ENCODE measurements at regions not wholly inside any gene's neighbourhood (a gene's known extent, or its start where the extent isn't known, plus 50 kb on each side); places are given as distances from the start of the nearest gene placed in this dataset.

DNA sequence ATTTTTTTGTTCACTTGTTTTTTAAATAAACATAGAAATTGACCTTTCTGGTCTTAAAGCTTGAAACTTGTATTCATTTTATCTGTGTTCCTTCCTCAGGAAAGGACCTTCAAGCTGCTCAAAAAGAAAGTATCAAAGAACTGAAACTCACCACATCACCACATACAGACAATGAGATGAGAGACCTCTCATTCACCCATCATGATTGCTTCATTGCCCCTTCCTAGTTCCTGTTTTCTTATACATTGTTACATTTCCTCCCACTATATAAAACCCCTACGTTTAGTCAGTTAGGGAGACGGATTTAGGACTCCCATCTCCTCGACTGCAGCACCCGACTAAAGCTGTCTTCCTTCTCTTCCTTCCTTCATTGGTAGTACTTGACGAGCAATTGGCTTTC lies 180.5 kb upstream of the OPRM1 start:
- H3K9me3 Mint-ChIP-seq, result peaks cover 23% of the 10 kb centered on the region
- Histone ChIP-seq H3K27me3 (ENCODE audit: control insufficient read depth, insufficient read depth, low read length, poor library complexity, severe bottlenecking) (no peaks in the 10 kb centered on the region), H3K9ac (ENCODE audit: extremely low read depth, low read length, poor library complexity, severe bottlenecking) (no peak overlapping the region), H3K4me1 (ENCODE audit: control insufficient read depth, insufficient read depth, low read length) (peaks cover 3% of the 10 kb centered on the region), H3K9me3 (ENCODE audit: control insufficient read depth, low read length) (no peaks in the 10 kb centered on the region), H3K27ac (ENCODE audit: low read depth, low read length) (no peak overlapping the region), H3K36me3 (ENCODE audit: control insufficient read depth, insufficient read depth, low read length) (no peaks in the 10 kb centered on the region), H3K4me3 (ENCODE audit: low read length) (no peak overlapping the region)
- no peak overlapping the region for H3K4me3 Mint-ChIP-seq
- no peak overlapping the region for H3K27ac Mint-ChIP-seq
- H3K27me3 Mint-ChIP-seq (ENCODE audit: insufficient read depth), result no peaks in the 10 kb centered on the region
- WGBS, 2 experiments (ENCODE audit: insufficient coverage in 1 of 2, insufficient read length in 1 of 2), result 74 to 100% methylated on average over 1 to 5 of the region's 5 CpGs
- TF ChIP-seq, protein P1, sequence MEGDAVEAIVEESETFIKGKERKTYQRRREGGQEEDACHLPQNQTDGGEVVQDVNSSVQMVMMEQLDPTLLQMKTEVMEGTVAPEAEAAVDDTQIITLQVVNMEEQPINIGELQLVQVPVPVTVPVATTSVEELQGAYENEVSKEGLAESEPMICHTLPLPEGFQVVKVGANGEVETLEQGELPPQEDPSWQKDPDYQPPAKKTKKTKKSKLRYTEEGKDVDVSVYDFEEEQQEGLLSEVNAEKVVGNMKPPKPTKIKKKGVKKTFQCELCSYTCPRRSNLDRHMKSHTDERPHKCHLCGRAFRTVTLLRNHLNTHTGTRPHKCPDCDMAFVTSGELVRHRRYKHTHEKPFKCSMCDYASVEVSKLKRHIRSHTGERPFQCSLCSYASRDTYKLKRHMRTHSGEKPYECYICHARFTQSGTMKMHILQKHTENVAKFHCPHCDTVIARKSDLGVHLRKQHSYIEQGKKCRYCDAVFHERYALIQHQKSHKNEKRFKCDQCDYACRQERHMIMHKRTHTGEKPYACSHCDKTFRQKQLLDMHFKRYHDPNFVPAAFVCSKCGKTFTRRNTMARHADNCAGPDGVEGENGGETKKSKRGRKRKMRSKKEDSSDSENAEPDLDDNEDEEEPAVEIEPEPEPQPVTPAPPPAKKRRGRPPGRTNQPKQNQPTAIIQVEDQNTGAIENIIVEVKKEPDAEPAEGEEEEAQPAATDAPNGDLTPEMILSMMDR (conservative IDR thresholded peaks at IDR 0.05), result no peak
- DNase-seq, result no peak
- H3K36me3 Mint-ChIP-seq (ENCODE audit: low read depth), result no peaks in the 10 kb centered on the region
- H3K4me1 Mint-ChIP-seq, result no peaks in the 10 kb centered on the region

DNA sequence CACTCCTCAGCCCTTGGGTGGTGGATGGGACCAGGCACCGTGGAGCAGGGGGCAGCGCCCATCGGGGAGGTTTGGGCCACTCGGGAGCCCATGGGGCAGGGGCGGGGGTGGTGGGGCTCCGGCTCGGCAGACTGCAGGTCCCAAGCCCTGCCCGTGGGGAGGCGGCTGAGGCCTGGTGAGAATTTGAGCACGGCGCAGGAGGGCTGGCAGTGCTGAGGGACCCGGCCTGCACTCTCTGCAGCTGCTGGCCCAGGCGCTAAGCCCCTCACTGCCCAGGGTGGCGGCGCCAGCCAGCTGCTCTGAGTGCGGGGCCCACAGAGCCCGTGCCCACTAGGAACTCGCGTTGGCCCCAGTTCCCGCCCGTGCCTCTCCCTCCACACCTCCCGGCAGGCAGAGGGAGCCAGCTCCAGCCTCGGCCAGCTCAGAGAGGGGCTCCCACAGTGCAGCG lies 182.1 kb upstream of the OPRM1 start:
- Histone ChIP-seq H3K27ac (ENCODE audit: low read depth, low read length) (no peak overlapping the region), H3K4me3 (ENCODE audit: low read length) (no peak overlapping the region), H3K27me3 (ENCODE audit: control insufficient read depth, insufficient read depth, low read length, poor library complexity, severe bottlenecking) (no peaks in the 10 kb centered on the region), H3K9ac (ENCODE audit: extremely low read depth, low read length, poor library complexity, severe bottlenecking) (no peak overlapping the region), H3K4me1 (ENCODE audit: control insufficient read depth, insufficient read depth, low read length) (peaks cover 7% of the 10 kb centered on the region), H3K36me3 (ENCODE audit: control insufficient read depth, insufficient read depth, low read length) (no peaks in the 10 kb centered on the region), H3K9me3 (ENCODE audit: control insufficient read depth, low read length) (no peaks in the 10 kb centered on the region)
- 91 to 98% methylated on average over 8 to 24 of the region's 24 CpGs for WGBS, 2 experiments (ENCODE audit: insufficient coverage in 1 of 2, insufficient read length in 1 of 2)
- Mint-ChIP-seq H3K27me3 (ENCODE audit: insufficient read depth) (no peaks in the 10 kb centered on the region), H3K36me3 (ENCODE audit: low read depth) (no peaks in the 10 kb centered on the region), H3K9me3 (peaks cover 23% of the 10 kb centered on the region), H3K4me1 (no peaks in the 10 kb centered on the region), H3K4me3 (no peak overlapping the region), H3K27ac (no peak overlapping the region)
- TF ChIP-seq, protein P1 (conservative IDR thresholded peaks at IDR 0.05), result no peak
- no peak for DNase-seq

DNA sequence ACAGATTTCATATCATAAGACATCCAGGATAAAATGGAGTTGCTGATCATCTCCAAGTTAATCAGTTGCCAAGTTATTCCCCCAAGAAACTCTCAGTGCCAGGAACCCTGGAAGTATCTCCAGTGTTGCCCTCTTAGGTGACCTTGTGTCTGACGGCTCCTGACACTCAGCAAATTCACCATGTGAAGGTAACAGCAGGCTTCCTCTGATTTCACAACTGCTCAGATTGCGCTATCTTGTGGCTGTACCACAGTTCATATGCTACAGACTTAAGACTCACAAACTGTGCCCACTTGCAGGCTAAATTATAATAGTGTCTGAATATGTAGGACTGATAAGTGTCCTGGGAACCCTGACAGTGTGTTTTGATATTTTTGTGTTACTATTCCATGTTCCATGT lies 186.6 kb upstream of the OPRM1 start:
- Mint-ChIP-seq H3K4me3 (no peak overlapping the region), H3K36me3 (ENCODE audit: low read depth) (no peaks in the 10 kb centered on the region), H3K27ac (no peak overlapping the region), H3K9me3 (peaks cover 16% of the 10 kb centered on the region), H3K27me3 (ENCODE audit: insufficient read depth) (no peaks in the 10 kb centered on the region), H3K4me1 (no peaks in the 10 kb centered on the region)
- WGBS, 2 experiments (ENCODE audit: insufficient coverage in 1 of 2, insufficient read length in 1 of 2), result 83 to 85% methylated on average over 2 of the region's 2 CpGs
- H3K4me1 ChIP-seq (ENCODE audit: control insufficient read depth, insufficient read depth, low read length), result peaks cover 7% of the 10 kb centered on the region
- no peak overlapping the region for H3K9ac ChIP-seq (ENCODE audit: extremely low read depth, low read length, poor library complexity, severe bottlenecking)
- DNase-seq, result no peak
- TF ChIP-seq, protein P1 (conservative IDR thresholded peaks at IDR 0.05), result no peak
- H3K36me3 ChIP-seq (ENCODE audit: control insufficient read depth, insufficient read depth, low read length), result no peaks in the 10 kb centered on the region
- no peak overlapping the region for H3K27ac ChIP-seq (ENCODE audit: low read depth, low read length)
- no peaks in the 10 kb centered on the region for H3K27me3 ChIP-seq (ENCODE audit: control insufficient read depth, insufficient read depth, low read length, poor library complexity, severe bottlenecking)
- no peak overlapping the region for H3K4me3 ChIP-seq (ENCODE audit: low read length)
- H3K9me3 ChIP-seq (ENCODE audit: control insufficient read depth, low read length), result no peaks in the 10 kb centered on the region

All from endodermal cell (in vitro differentiated cells).